ENCODE measurements at regions not wholly inside any gene's neighbourhood (a gene's known extent, or its start where the extent isn't known, plus 50 kb on each side); places are given as distances from the start of the nearest gene placed in this dataset.

GRCh38 chr4:164039482-164039881, 545.0 kb downstream of the TMA16 start:
- H3K36me3 ChIP-seq (ENCODE audit: low read depth): no peaks in the 10 kb centered on the region
- ATAC-seq (no peak), DNase-seq (no peak)
- H3K9me3 ChIP-seq: peaks cover 18% of the 10 kb centered on the region
- H3K4me1 ChIP-seq (ENCODE audit: low read depth): no peaks in the 10 kb centered on the region
- no peak overlapping the region for H3K4me3 ChIP-seq
- TF ChIP-seq CTCF (IDR thresholded peaks at IDR 0.05): no peak
- intact Hi-C loops (cut with DNase I, micrococcal nuclease): no loop called here

GRCh38 chr4:164056426-164057142, 562.1 kb downstream of the TMA16 start:
- no peaks in the 10 kb centered on the region for H3K36me3 ChIP-seq (ENCODE audit: low read depth)
- ATAC-seq: no peak
- H3K4me1 ChIP-seq (ENCODE audit: low read depth): no peaks in the 10 kb centered on the region
- no peak for TF ChIP-seq CTCF (IDR thresholded peaks at IDR 0.05)
- peaks cover 9% of the 10 kb centered on the region for H3K9me3 ChIP-seq
- no peak for DNase-seq
- H3K4me3 ChIP-seq: no peak overlapping the region
- intact Hi-C loops (cut with DNase I, micrococcal nuclease): no loop called here

- H3K9me3 ChIP-seq: peaks cover 5% of the 10 kb centered on the region
- H3K4me1 ChIP-seq (ENCODE audit: low read depth): no peaks in the 10 kb centered on the region
- intact Hi-C loops (cut with DNase I, micrococcal nuclease): no loop called here
- ATAC-seq (no peak), DNase-seq (no peak)
- no peak overlapping the region for H3K4me3 ChIP-seq
- H3K36me3 ChIP-seq (ENCODE audit: low read depth): no peaks in the 10 kb centered on the region
- TF ChIP-seq CTCF (IDR thresholded peaks at IDR 0.05): no peak
These were observed 564.4 kb downstream of the TMA16 start for GRCh38 chr4:164058776-164059445.

GRCh38 chr4:164060456-164060855, 566.0 kb downstream of the TMA16 start:
- intact Hi-C loops (cut with DNase I, micrococcal nuclease): no loop called here
- H3K36me3 ChIP-seq (ENCODE audit: low read depth): no peaks in the 10 kb centered on the region
- ATAC-seq (no peak), DNase-seq (no peak)
- no peaks in the 10 kb centered on the region for H3K4me1 ChIP-seq (ENCODE audit: low read depth)
- H3K9me3 ChIP-seq: peaks cover 4% of the 10 kb centered on the region
- H3K4me3 ChIP-seq: no peak overlapping the region
- no peak for TF ChIP-seq CTCF (IDR thresholded peaks at IDR 0.05)

- Histone ChIP-seq H3K36me3 (ENCODE audit: low read depth) (no peaks in the 10 kb centered on the region), H3K4me1 (ENCODE audit: low read depth) (no peaks in the 10 kb centered on the region), H3K9me3 (peaks cover 37% of the 10 kb centered on the region), H3K4me3 (no peak overlapping the region)
- DNase-seq (peak in 1 of 3 donors; percentile 38), ATAC-seq (no peak)
- no peak for TF ChIP-seq CTCF (IDR thresholded peaks at IDR 0.05)
- intact Hi-C loops (cut with DNase I, micrococcal nuclease): no loop called here
These were observed 573.9 kb downstream of the TMA16 start for GRCh38 chr4:164068392-164068791.
